WTC11 (cell line): ENCODE measurements at regions not wholly inside any gene's neighbourhood (a gene's known extent, or its start where the extent isn't known, plus 50 kb on each side); places are given as distances from the start of the nearest gene placed in this dataset.

Experiments
- ATAC-seq: fragments of 200-7000 bp; cut with Tn5 transposase; 2 replicates; pipeline ENCODE4 v1.10.0; 2021; ENCODE audit warnings: mild to moderate bottlenecking, moderate library complexity
- CTCF ChIA-PET: fragments of 300-600 bp; sonication (Branson Sonifier 250); formaldehyde crosslinking; loops from one replicate; lab custom pipeline; 2021; ENCODE audit warnings: antibody characterized with exemption; lab: Charles Lee
- POLR2A ChIA-PET: fragments of 350-600 bp; sonication (Branson Sonifier 250); formaldehyde crosslinking; loops from one replicate; lab custom pipeline; 2021; ENCODE audit warnings: antibody characterized with exemption; lab: Charles Lee
- DNase-seq: peaks from one replicate; pipeline ENCODE4 v3.0.0; 2021; ENCODE audit warnings: low spot score
- H3K27ac Mint-ChIP-seq: 2 replicates; pipeline ENCODE4 v1.8.0; 2021; ENCODE audit warnings: mixed read lengths
- H3K27me3 Mint-ChIP-seq: 2 replicates; pipeline ENCODE4 v1.8.0; 2021; ENCODE audit warnings: low read depth, mild to moderate bottlenecking, moderate library complexity, mixed read lengths
- H3K36me3 Mint-ChIP-seq: 2 replicates; pipeline ENCODE4 v1.8.0; 2021; ENCODE audit warnings: mixed read lengths
- H3K4me1 Mint-ChIP-seq: 2 replicates; pipeline ENCODE4 v1.8.0; 2022; ENCODE audit warnings: mixed read lengths
- H3K4me3 Mint-ChIP-seq: 2 replicates; pipeline ENCODE4 v1.8.0; 2021; ENCODE audit warnings: mild to moderate bottlenecking, moderate library complexity, mixed read lengths
- H3K9me3 Mint-ChIP-seq: 2 replicates; pipeline ENCODE4 v1.8.0; 2021; ENCODE audit warnings: mixed read lengths
- AFF4 ChIP-seq: sonication (generic); formaldehyde crosslinking; IDR thresholded peaks from 2 replicates; pipeline ENCODE4 v1.8.1; 2023; ENCODE audit warnings: mild to moderate bottlenecking, missing genetic modification reagents, borderline replicate concordance
- ATF2 ChIP-seq: sonication (generic); formaldehyde crosslinking; IDR thresholded peaks from 2 replicates; pipeline ENCODE4 v1.8.1; 2022; ENCODE audit warnings: low read depth, missing genetic modification reagents, borderline replicate concordance
- CREB1 ChIP-seq: sonication (generic); formaldehyde crosslinking; IDR thresholded peaks from 2 replicates; pipeline ENCODE4 v1.8.0; 2023; ENCODE audit warnings: mild to moderate bottlenecking, missing genetic modification reagents
- GRHL2 ChIP-seq: fragments of 250-450 bp; sonication (Bioruptor Pico); IDR thresholded peaks from 2 replicates; pipeline ENCODE4 v1.8.0; 2022; ENCODE audit warnings: mild to moderate bottlenecking, moderate library complexity; ENCODE audit not compliant: insufficient replicate concordance, severe bottlenecking
- MAX ChIP-seq: sonication (generic); formaldehyde crosslinking; IDR thresholded peaks from 2 replicates; pipeline ENCODE4 v1.8.0; 2022; ENCODE audit warnings: mild to moderate bottlenecking, missing genetic modification reagents
- MXD4 ChIP-seq: fragments of 250-450 bp; sonication (Bioruptor Pico); IDR thresholded peaks from 2 replicates; pipeline ENCODE4 v1.8.0; 2021; ENCODE audit warnings: mild to moderate bottlenecking, moderate library complexity, borderline replicate concordance
- MYBL2 ChIP-seq: sonication (generic); formaldehyde crosslinking; IDR thresholded peaks from 2 replicates; pipeline ENCODE4 v1.8.1; 2023; ENCODE audit warnings: mild to moderate bottlenecking, moderate library complexity, missing genetic modification reagents
- NFATC4 ChIP-seq: fragments of 250-450 bp; sonication (Bioruptor Pico); IDR thresholded peaks from 2 replicates; pipeline ENCODE4 v1.9.0; 2021; ENCODE audit warnings: mild to moderate bottlenecking
- NFE2L1 ChIP-seq: sonication (generic); formaldehyde crosslinking; IDR thresholded peaks from 2 replicates; pipeline ENCODE4 v1.8.1; 2023; ENCODE audit warnings: missing genetic modification reagents
- PREB ChIP-seq: sonication (generic); formaldehyde crosslinking; IDR thresholded peaks from 2 replicates; pipeline ENCODE4 v1.8.1; 2022; ENCODE audit warnings: mild to moderate bottlenecking, missing genetic modification reagents, moderate library complexity, borderline replicate concordance
- RELA ChIP-seq: sonication (generic); formaldehyde crosslinking; IDR thresholded peaks from 2 replicates; pipeline ENCODE4 v1.8.1; 2022; ENCODE audit warnings: missing genetic modification reagents, mild to moderate bottlenecking, borderline replicate concordance
- TCF7 ChIP-seq: sonication (generic); formaldehyde crosslinking; IDR thresholded peaks from 2 replicates; pipeline ENCODE4 v1.8.0; 2022; ENCODE audit warnings: mild to moderate bottlenecking, low read depth, missing genetic modification reagents, moderate library complexity
- TEAD1 ChIP-seq: sonication (generic); formaldehyde crosslinking; IDR thresholded peaks from 2 replicates; pipeline ENCODE4 v1.8.0; 2022; ENCODE audit warnings: mild to moderate bottlenecking, missing genetic modification reagents
- TP53 ChIP-seq: sonication (generic); formaldehyde crosslinking; IDR thresholded peaks from 2 replicates; pipeline ENCODE4 v1.8.1; 2023; ENCODE audit warnings: mild to moderate bottlenecking, missing genetic modification reagents
- USF1 ChIP-seq: sonication (generic); formaldehyde crosslinking; IDR thresholded peaks from 2 replicates; pipeline ENCODE4 v1.8.0; 2022; ENCODE audit warnings: mild to moderate bottlenecking, missing genetic modification reagents
- ZMAT4 ChIP-seq: fragments of 250-450 bp; sonication (Bioruptor Pico); IDR thresholded peaks from 2 replicates; pipeline ENCODE4 v1.9.0; 2021; ENCODE audit warnings: mild to moderate bottlenecking
- ZNF219 ChIP-seq: sonication (generic); formaldehyde crosslinking; IDR thresholded peaks from 2 replicates; pipeline ENCODE4 v1.8.0; 2023; ENCODE audit warnings: missing genetic modification reagents, mild to moderate bottlenecking, borderline replicate concordance
- ZNF232 ChIP-seq: sonication (generic); formaldehyde crosslinking; IDR thresholded peaks from 2 replicates; pipeline ENCODE4 v1.8.0; 2022; ENCODE audit warnings: mild to moderate bottlenecking, missing genetic modification reagents
- ZNF396 ChIP-seq: fragments of 250-450 bp; sonication (Bioruptor Pico); IDR thresholded peaks from 2 replicates; pipeline ENCODE4 v1.8.0; 2021; ENCODE audit warnings: mild to moderate bottlenecking, moderate library complexity, borderline replicate concordance
- ZNF512 ChIP-seq: sonication (generic); formaldehyde crosslinking; IDR thresholded peaks from 2 replicates; pipeline ENCODE4 v1.8.1; 2022; ENCODE audit warnings: missing genetic modification reagents, borderline replicate concordance
- ZSCAN18 ChIP-seq: fragments of 250-450 bp; sonication (Bioruptor Pico); IDR thresholded peaks from 2 replicates; pipeline ENCODE4 v2.1.2; 2022; ENCODE audit warnings: mild to moderate bottlenecking, moderate library complexity

GRCh38 chr14:101004176-101004575 is 100.7 kb upstream of the RTL1 start:
- no peak for DNase-seq
- no peaks in the 10 kb centered on the region for H3K9me3 Mint-ChIP-seq
- H3K4me3 Mint-ChIP-seq = no peak overlapping the region
- no peak overlapping the region for H3K27ac Mint-ChIP-seq
- peaks cover 15% of the 10 kb centered on the region; the same call in 1 of the 2 replicates for H3K36me3 Mint-ChIP-seq
- ATAC-seq = no peak
- H3K27me3 Mint-ChIP-seq = no peaks in the 10 kb centered on the region
- peaks cover 13% of the 10 kb centered on the region for H3K4me1 Mint-ChIP-seq
- ChIA-PET CTCF (no interaction called here), POLR2A (no interaction called here)
- TF ChIP-seq ZNF232 (no peak), NFE2L1 (CRISPR knock-in tag) (no peak), PREB (CRISPR knock-in tag) (no peak), GRHL2 (CRISPR knock-in tag) (no peak)

GRCh38 chr14:101004954-101005353 is 101.4 kb upstream of the RTL1 start:
- peaks cover 19% of the 10 kb centered on the region; the same call in 1 of the 2 replicates for H3K36me3 Mint-ChIP-seq
- H3K27ac Mint-ChIP-seq = peak overlapping the region; percentile 4; the same call in 1 of the 2 replicates
- no peak for DNase-seq
- H3K9me3 Mint-ChIP-seq = no peaks in the 10 kb centered on the region
- ATAC-seq = no peak
- TF ChIP-seq ZMAT4 (CRISPR knock-in tag) (no peak), ZSCAN18 (no peak), TP53 (CRISPR knock-in tag) (no peak), MYBL2 (CRISPR knock-in tag) (no peak), USF1 (CRISPR knock-in tag) (no peak), MXD4 (CRISPR knock-in tag) (no peak), ZNF219 (CRISPR knock-in tag) (no peak), CREB1 (no peak), ATF2 (no peak), TCF7 (CRISPR knock-in tag) (no peak), TEAD1 (CRISPR knock-in tag) (no peak), MAX (CRISPR knock-in tag) (no peak), AFF4 (CRISPR knock-in tag) (no peak), ZNF512 (CRISPR knock-in tag) (no peak), GRHL2 (CRISPR knock-in tag) (no peak), NFATC4 (CRISPR knock-in tag) (no peak), ZNF396 (CRISPR knock-in tag) (no peak), RELA (CRISPR knock-in tag) (no peak)
- TF ChIP-seq, all 79 proteins: peak for 0
- H3K4me3 Mint-ChIP-seq = no peak overlapping the region
- POLR2A ChIA-PET = no interaction called here
- CTCF ChIA-PET = interaction anchor here (1.0 kb wide), 1 partner anchor 99 kb away, joined by 4 read pairs; no protein-coding TSS in a partner anchor
- no peaks in the 10 kb centered on the region for H3K27me3 Mint-ChIP-seq
- H3K4me1 Mint-ChIP-seq = peaks cover 13% of the 10 kb centered on the region
